ENCODE measurements at regions not wholly inside any gene's neighbourhood (a gene's known extent, or its start where the extent isn't known, plus 50 kb on each side); places are given as distances from the start of the nearest gene placed in this dataset.

DNA sequence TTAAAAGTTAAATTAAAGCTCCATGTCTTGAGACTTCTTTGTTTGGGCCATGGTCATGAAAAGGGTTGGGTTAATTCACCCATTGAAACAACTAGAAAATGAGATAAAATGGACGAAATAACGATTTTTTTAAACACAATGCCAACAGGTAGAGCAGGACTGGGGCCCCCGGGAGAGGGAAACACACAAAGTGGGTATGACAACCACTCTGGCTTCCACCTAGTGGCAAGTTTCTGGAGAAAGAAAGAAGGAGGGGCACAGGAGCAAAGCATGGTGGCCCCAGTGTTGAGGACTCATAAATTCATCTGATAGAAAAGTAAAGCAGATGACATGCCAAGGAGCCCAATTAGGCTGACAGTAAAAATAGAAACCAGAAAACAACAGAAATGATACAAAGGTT lies 68.4 kb downstream of the MYEOV start:
- TF ChIP-seq, protein P1, sequence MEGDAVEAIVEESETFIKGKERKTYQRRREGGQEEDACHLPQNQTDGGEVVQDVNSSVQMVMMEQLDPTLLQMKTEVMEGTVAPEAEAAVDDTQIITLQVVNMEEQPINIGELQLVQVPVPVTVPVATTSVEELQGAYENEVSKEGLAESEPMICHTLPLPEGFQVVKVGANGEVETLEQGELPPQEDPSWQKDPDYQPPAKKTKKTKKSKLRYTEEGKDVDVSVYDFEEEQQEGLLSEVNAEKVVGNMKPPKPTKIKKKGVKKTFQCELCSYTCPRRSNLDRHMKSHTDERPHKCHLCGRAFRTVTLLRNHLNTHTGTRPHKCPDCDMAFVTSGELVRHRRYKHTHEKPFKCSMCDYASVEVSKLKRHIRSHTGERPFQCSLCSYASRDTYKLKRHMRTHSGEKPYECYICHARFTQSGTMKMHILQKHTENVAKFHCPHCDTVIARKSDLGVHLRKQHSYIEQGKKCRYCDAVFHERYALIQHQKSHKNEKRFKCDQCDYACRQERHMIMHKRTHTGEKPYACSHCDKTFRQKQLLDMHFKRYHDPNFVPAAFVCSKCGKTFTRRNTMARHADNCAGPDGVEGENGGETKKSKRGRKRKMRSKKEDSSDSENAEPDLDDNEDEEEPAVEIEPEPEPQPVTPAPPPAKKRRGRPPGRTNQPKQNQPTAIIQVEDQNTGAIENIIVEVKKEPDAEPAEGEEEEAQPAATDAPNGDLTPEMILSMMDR (conservative IDR thresholded peaks at IDR 0.05; ENCODE audit: low read depth), result no peak
- DNase-seq (ENCODE audit: low spot score), result no peak
- POLR2A ChIA-PET (ENCODE audit: low non-redundant PET), result no interaction called here
- no peak overlapping the region for H3K27ac ChIP-seq
- CTCF ChIA-PET, result interaction anchor here (0.8 kb wide), 1 partner anchor 10 kb away, joined by 4 read pairs; no protein-coding TSS in a partner anchor

- CTCF ChIA-PET, result interaction anchor here (0.5 kb wide), 1 partner anchor 211 kb away, joined by 3 read pairs; no protein-coding TSS in a partner anchor
Observed at GRCh38 chr11:69364921-69365320, 71.0 kb downstream of the MYEOV start.

GRCh38 chr11:69365558-69365957 lies 71.6 kb downstream of the MYEOV start:
- ChIA-PET POLR2A (ENCODE audit: low non-redundant PET) (no interaction called here), CTCF (interaction anchor here (0.5 to 0.6 kb wide), 2 partner anchors 32 to 211 kb away, joined by 3 to 5 read pairs; no protein-coding TSS in a partner anchor)
- no peak overlapping the region for H3K27ac ChIP-seq
- no peak for DNase-seq (ENCODE audit: low spot score)
- TF ChIP-seq, protein P1 (conservative IDR thresholded peaks at IDR 0.05; ENCODE audit: low read depth), result no peak

More at GRCh38 chr11:69364921-69365320, 71.0 kb downstream of the MYEOV start:
- TF ChIP-seq, protein P1 (conservative IDR thresholded peaks at IDR 0.05; ENCODE audit: low read depth), result no peak
- no peak for DNase-seq (ENCODE audit: low spot score)
- POLR2A ChIA-PET (ENCODE audit: low non-redundant PET), result no interaction called here
- H3K27ac ChIP-seq, result no peak overlapping the region

GRCh38 chr11:69366591-69366990 lies 72.6 kb downstream of the MYEOV start:
- no peak for DNase-seq (ENCODE audit: low spot score)
- no peak overlapping the region for H3K27ac ChIP-seq
- TF ChIP-seq, protein P1 (conservative IDR thresholded peaks at IDR 0.05; ENCODE audit: low read depth), result no peak
- CTCF ChIA-PET, result no interaction called here
- POLR2A ChIA-PET (ENCODE audit: low non-redundant PET), result interaction anchor here (0.6 kb wide), 1 partner anchor 235 kb away, joined by 3 read pairs; no protein-coding TSS in a partner anchor

GRCh38 chr11:69367211-69367964 lies 73.4 kb downstream of the MYEOV start:
- POLR2A ChIA-PET (ENCODE audit: low non-redundant PET), result no interaction called here
- DNase-seq (ENCODE audit: low spot score), result no peak
- TF ChIP-seq, protein P1 (conservative IDR thresholded peaks at IDR 0.05; ENCODE audit: low read depth), result no peak
- H3K27ac ChIP-seq, result no peak overlapping the region
- CTCF ChIA-PET, result no interaction called here

- POLR2A ChIA-PET (ENCODE audit: low non-redundant PET), result no interaction called here
- peak; percentile 58 for DNase-seq (ENCODE audit: low spot score)
- TF ChIP-seq, protein P1 (conservative IDR thresholded peaks at IDR 0.05; ENCODE audit: low read depth), result no peak
- CTCF ChIA-PET, result interaction anchor here (0.6 kb wide), 1 partner anchor 263 kb away, joined by 3 read pairs; no protein-coding TSS in a partner anchor
- peak overlapping the region; percentile 59 for H3K27ac ChIP-seq
Observed at GRCh38 chr11:69368119-69368880, 74.3 kb downstream of the MYEOV start.

All from RWPE1 (cell line).